Left lung (tissue), 4 donors: ENCODE measurements at regions not wholly inside any gene's neighbourhood (a gene's known extent, or its start where the extent isn't known, plus 50 kb on each side); places are given as distances from the start of the nearest gene placed in this dataset.

Experiments used
- ATAC-seq: fragments of 200-7000 bp; cut with Tn5 transposase; one replicate; pipeline ENCODE4 v1.9.1; 2020; ENCODE audit warnings: moderate library complexity
- DNase-seq, 4 donors: peaks; one replicate each; pipeline ENCODE4 v3.0.0-alpha.2; 2013 to 2020
- H3K27ac ChIP-seq, 2 donors: fragments of 200-600 bp; sonication (generic) in 1 of 2; one replicate each; pipeline versions ENCODE4 v1.5.0 to v1.8.0; 2020 to 2021
- H3K27me3 ChIP-seq, 2 donors: fragments of 200-600 bp; sonication (generic) in 1 of 2; one replicate each; pipeline versions ENCODE4 v1.5.0 to v1.8.0; 2020 to 2021
- H3K36me3 ChIP-seq, 2 donors: fragments of 200-600 bp; sonication (generic) in 1 of 2; one replicate each; pipeline versions ENCODE4 v1.5.0 to v1.8.0; 2020 to 2021
- H3K4me1 ChIP-seq, 2 donors: fragments of 200-600 bp; one replicate each; pipeline ENCODE4 v1.8.0; 2021
- H3K4me3 ChIP-seq, 2 donors: fragments of 200-600 bp; sonication (generic) in 1 of 2; one replicate each; pipeline versions ENCODE4 v1.5.0 to v1.8.0; 2020 to 2021; ENCODE audit warnings: mild to moderate bottlenecking in 1 of 2
- H3K9me3 ChIP-seq, 2 donors: fragments of 200-600 bp; sonication (generic) in 1 of 2; one replicate each; pipeline versions ENCODE4 v1.5.0 to v1.8.0; 2020 to 2021
- intact Hi-C, 2 donors: fragments of 100-400 bp; cut with DNase I; formaldehyde crosslinking; loops; one replicate each; pipeline versions ENCODE4 v1.11.2 to v1.14.2; 2022
- TF ChIP-seq, protein P1 (sequence below), 2 donors: fragments of 200-600 bp; sonication (generic) in 1 of 2; IDR thresholded peaks; one replicate each; pipeline versions ENCODE4 v1.5.0 to v1.8.0; 2021; ENCODE audit warnings: antibody characterized with exemption in 2 of 2
- donor health status: DM: no; HTN: yes; CAD: no.
- donor health status: DM: no; HTN: no; CAD: no.

DNA sequence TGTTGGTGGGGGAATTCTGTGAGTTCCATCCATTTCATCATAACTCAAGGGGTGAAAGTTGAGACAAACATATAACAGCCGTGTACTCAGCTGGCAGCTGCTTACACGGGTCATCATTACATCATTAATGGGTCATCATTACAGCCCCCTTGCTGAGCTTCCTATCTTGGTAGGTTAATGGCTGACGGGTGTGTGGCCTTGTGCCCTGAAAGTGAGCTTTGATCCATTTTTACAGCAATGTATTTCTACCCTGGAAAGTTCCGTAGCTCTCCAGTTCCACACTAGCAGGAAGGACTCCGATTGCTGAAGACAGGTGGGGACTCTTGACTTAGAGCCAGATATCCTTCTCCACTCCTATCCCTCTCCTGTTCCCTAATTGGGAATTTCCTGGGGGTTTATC lies 105.2 kb upstream of the DLX2 start:
- Histone ChIP-seq H3K27me3 (no peaks in the 10 kb centered on the region), H3K9me3 (no peaks in the 10 kb centered on the region), H3K27ac (no peak overlapping the region), H3K4me3 (no peak overlapping the region), H3K36me3 (no peaks in the 10 kb centered on the region), H3K4me1 (peaks cover 0 to 25% of the 10 kb centered on the region in 2 donors)
- ATAC-seq (no peak), DNase-seq (no peak)
- intact Hi-C loops, result no loop called here
- TF ChIP-seq, protein P1, sequence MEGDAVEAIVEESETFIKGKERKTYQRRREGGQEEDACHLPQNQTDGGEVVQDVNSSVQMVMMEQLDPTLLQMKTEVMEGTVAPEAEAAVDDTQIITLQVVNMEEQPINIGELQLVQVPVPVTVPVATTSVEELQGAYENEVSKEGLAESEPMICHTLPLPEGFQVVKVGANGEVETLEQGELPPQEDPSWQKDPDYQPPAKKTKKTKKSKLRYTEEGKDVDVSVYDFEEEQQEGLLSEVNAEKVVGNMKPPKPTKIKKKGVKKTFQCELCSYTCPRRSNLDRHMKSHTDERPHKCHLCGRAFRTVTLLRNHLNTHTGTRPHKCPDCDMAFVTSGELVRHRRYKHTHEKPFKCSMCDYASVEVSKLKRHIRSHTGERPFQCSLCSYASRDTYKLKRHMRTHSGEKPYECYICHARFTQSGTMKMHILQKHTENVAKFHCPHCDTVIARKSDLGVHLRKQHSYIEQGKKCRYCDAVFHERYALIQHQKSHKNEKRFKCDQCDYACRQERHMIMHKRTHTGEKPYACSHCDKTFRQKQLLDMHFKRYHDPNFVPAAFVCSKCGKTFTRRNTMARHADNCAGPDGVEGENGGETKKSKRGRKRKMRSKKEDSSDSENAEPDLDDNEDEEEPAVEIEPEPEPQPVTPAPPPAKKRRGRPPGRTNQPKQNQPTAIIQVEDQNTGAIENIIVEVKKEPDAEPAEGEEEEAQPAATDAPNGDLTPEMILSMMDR (IDR thresholded peaks at IDR 0.05), result no peak

GRCh38 chr2:172208791-172209325 lies 106.2 kb upstream of the DLX2 start:
- no peak for DNase-seq

GRCh38 chr2:172210599-172210998 lies 107.9 kb upstream of the DLX2 start:
- intact Hi-C loops, result no loop called here
- no peak for ATAC-seq
- TF ChIP-seq, protein P1 (IDR thresholded peaks at IDR 0.05), result no peak

More at GRCh38 chr2:172208791-172209325, 106.2 kb upstream of the DLX2 start:
- peak overlapping the region in 1 of 2 donors; percentile 23 for H3K27ac ChIP-seq
- no peaks in the 10 kb centered on the region for H3K36me3 ChIP-seq
- H3K4me3 ChIP-seq, result no peak overlapping the region
- no peaks in the 10 kb centered on the region for H3K9me3 ChIP-seq
- H3K27me3 ChIP-seq, result no peaks in the 10 kb centered on the region
- intact Hi-C loops, result no loop called here
- ATAC-seq, result peak; percentile 50
- TF ChIP-seq, protein P1 (IDR thresholded peaks at IDR 0.05), result no peak
- peaks cover 0 to 25% of the 10 kb centered on the region in 2 donors for H3K4me1 ChIP-seq

GRCh38 chr2:172211512-172211911 lies 108.8 kb upstream of the DLX2 start:
- no peaks in the 10 kb centered on the region for H3K9me3 ChIP-seq
- TF ChIP-seq, protein P1 (IDR thresholded peaks at IDR 0.05), result no peak
- peaks cover 0 to 25% of the 10 kb centered on the region in 2 donors for H3K4me1 ChIP-seq
- DNase-seq (no peak), ATAC-seq (no peak)
- H3K27me3 ChIP-seq, result no peaks in the 10 kb centered on the region
- no peaks in the 10 kb centered on the region for H3K36me3 ChIP-seq
- no peak overlapping the region for H3K27ac ChIP-seq
- no peak overlapping the region for H3K4me3 ChIP-seq
- intact Hi-C loops, result no loop called here

More at GRCh38 chr2:172210599-172210998, 107.9 kb upstream of the DLX2 start:
- no peak overlapping the region for H3K4me3 ChIP-seq
- no peak for DNase-seq
- H3K36me3 ChIP-seq, result no peaks in the 10 kb centered on the region
- no peaks in the 10 kb centered on the region for H3K27me3 ChIP-seq
- no peaks in the 10 kb centered on the region for H3K9me3 ChIP-seq
- H3K27ac ChIP-seq, result no peak overlapping the region
- H3K4me1 ChIP-seq, result peaks cover 0 to 25% of the 10 kb centered on the region in 2 donors

DNA sequence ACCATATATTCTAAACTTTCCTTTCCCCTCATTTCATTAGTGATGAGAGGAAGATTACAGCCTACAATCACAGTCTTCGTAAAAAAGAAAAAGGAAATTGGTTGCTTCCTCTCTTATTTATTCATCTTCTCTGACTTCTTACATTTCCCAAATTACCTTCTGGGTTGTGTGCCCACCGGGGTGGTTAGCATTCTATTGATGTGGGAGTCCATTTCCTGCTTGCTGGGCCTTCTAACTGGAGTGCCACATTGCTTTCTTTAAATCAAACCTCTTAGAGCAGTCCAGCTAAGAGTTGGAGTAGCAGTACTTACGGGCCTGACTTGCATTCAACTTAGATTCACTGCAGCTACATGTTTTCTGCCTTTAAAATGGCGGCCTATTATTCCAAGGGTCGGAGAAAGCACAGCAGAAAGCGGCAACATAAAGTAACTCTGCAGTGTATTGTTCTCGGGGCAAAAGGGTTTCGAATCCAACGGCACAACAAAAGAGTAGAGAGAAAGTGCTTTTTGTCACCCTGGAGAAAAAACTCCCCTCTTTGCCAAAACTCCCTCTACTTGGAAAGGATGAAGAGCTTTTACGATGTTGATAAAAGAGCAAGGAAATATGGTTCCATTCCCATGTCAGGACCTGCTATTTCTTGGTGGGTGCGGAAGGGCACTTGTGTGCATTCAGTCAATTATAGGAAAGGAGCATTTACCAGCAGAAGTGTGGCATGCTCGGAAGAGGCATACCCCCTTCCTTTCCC lies 110.6 kb upstream of the DLX2 start:
- ATAC-seq, result no peak
- no peaks in the 10 kb centered on the region for H3K36me3 ChIP-seq
- intact Hi-C loops, result no loop called here

More for the DNA sequence above, 110.6 kb upstream of the DLX2 start:
- H3K4me3 ChIP-seq, result no peak overlapping the region
- H3K4me1 ChIP-seq, result peaks cover 0 to 23% of the 10 kb centered on the region in 2 donors
- H3K27ac ChIP-seq, result no peak overlapping the region
- no peaks in the 10 kb centered on the region for H3K27me3 ChIP-seq
- TF ChIP-seq, protein P1 (IDR thresholded peaks at IDR 0.05), result no peak
- H3K9me3 ChIP-seq, result no peaks in the 10 kb centered on the region
- no peak for DNase-seq
